WTC11 (cell line): ENCODE measurements at regions not wholly inside any gene's neighbourhood (a gene's known extent, or its start where the extent isn't known, plus 50 kb on each side); places are given as distances from the start of the nearest gene placed in this dataset.
A peak's percentile ranks its signal among the peaks of the same experiment; 100 is the strongest.

Source experiments
- ATAC-seq: fragments of 200-7000 bp; cut with Tn5 transposase; 2 replicates; pipeline ENCODE4 v1.10.0; 2021; ENCODE audit warnings: mild to moderate bottlenecking, moderate library complexity
- CTCF ChIA-PET: fragments of 300-600 bp; sonication (Branson Sonifier 250); formaldehyde crosslinking; loops from one replicate; lab custom pipeline; 2021; ENCODE audit warnings: antibody characterized with exemption; lab: Charles Lee
- POLR2A ChIA-PET: fragments of 350-600 bp; sonication (Branson Sonifier 250); formaldehyde crosslinking; loops from one replicate; lab custom pipeline; 2021; ENCODE audit warnings: antibody characterized with exemption; lab: Charles Lee
- DNase-seq: peaks from one replicate; pipeline ENCODE4 v3.0.0; 2021; ENCODE audit warnings: low spot score
- H3K27ac Mint-ChIP-seq: 2 replicates; pipeline ENCODE4 v1.8.0; 2021; ENCODE audit warnings: mixed read lengths
- H3K27me3 Mint-ChIP-seq: 2 replicates; pipeline ENCODE4 v1.8.0; 2021; ENCODE audit warnings: low read depth, mild to moderate bottlenecking, moderate library complexity, mixed read lengths
- H3K36me3 Mint-ChIP-seq: 2 replicates; pipeline ENCODE4 v1.8.0; 2021; ENCODE audit warnings: mixed read lengths
- H3K4me1 Mint-ChIP-seq: 2 replicates; pipeline ENCODE4 v1.8.0; 2022; ENCODE audit warnings: mixed read lengths
- H3K4me3 Mint-ChIP-seq: 2 replicates; pipeline ENCODE4 v1.8.0; 2021; ENCODE audit warnings: mild to moderate bottlenecking, moderate library complexity, mixed read lengths
- H3K9me3 Mint-ChIP-seq: 2 replicates; pipeline ENCODE4 v1.8.0; 2021; ENCODE audit warnings: mixed read lengths
- ATF1 ChIP-seq: sonication (generic); formaldehyde crosslinking; IDR thresholded peaks from 2 replicates; pipeline ENCODE4 v1.8.1; 2023; ENCODE audit warnings: mild to moderate bottlenecking, moderate library complexity, missing genetic modification reagents
- EMX1 ChIP-seq: fragments of 250-450 bp; sonication (Bioruptor Pico); IDR thresholded peaks from 2 replicates; pipeline ENCODE4 v1.8.0; 2021; ENCODE audit warnings: mild to moderate bottlenecking
- ESRRA ChIP-seq: sonication (generic); formaldehyde crosslinking; IDR thresholded peaks from 2 replicates; pipeline ENCODE4 v1.8.1; 2022; ENCODE audit warnings: mild to moderate bottlenecking, missing genetic modification reagents, borderline replicate concordance
- ETV6 ChIP-seq: sonication (generic); formaldehyde crosslinking; IDR thresholded peaks from 2 replicates; pipeline ENCODE4 v1.8.1; 2022; ENCODE audit warnings: mild to moderate bottlenecking, missing genetic modification reagents
- FOXJ3 ChIP-seq: sonication (generic); formaldehyde crosslinking; IDR thresholded peaks from 2 replicates; pipeline ENCODE4 v1.9.0; 2021; ENCODE audit warnings: missing genetic modification reagents, mild to moderate bottlenecking, borderline replicate concordance
- FOXK1 ChIP-seq: sonication (generic); formaldehyde crosslinking; IDR thresholded peaks from 2 replicates; pipeline ENCODE4 v1.8.0; 2022; ENCODE audit warnings: mild to moderate bottlenecking, moderate library complexity, missing genetic modification reagents
- FOXP1 ChIP-seq: sonication (generic); formaldehyde crosslinking; IDR thresholded peaks from 2 replicates; pipeline ENCODE4 v1.8.0; 2022; ENCODE audit warnings: missing genetic modification reagents, mild to moderate bottlenecking, moderate library complexity, borderline replicate concordance
- GTF2I ChIP-seq: fragments of 250-450 bp; sonication (Bioruptor Pico); conservative IDR thresholded peaks from 2 replicates; pipeline ENCODE4 v1.4.0; 2021; ENCODE audit warnings: mild to moderate bottlenecking
- JAZF1 ChIP-seq: fragments of 250-450 bp; sonication (Bioruptor Pico); IDR thresholded peaks from 2 replicates; pipeline ENCODE4 v1.9.0; 2021; ENCODE audit warnings: moderate library complexity, mild to moderate bottlenecking, inconsistent platforms
- MXD4 ChIP-seq: fragments of 250-450 bp; sonication (Bioruptor Pico); IDR thresholded peaks from 2 replicates; pipeline ENCODE4 v1.8.0; 2021; ENCODE audit warnings: mild to moderate bottlenecking, moderate library complexity, borderline replicate concordance
- NFE2L1 ChIP-seq: sonication (generic); formaldehyde crosslinking; IDR thresholded peaks from 2 replicates; pipeline ENCODE4 v1.8.1; 2023; ENCODE audit warnings: missing genetic modification reagents
- RELA ChIP-seq: sonication (generic); formaldehyde crosslinking; IDR thresholded peaks from 2 replicates; pipeline ENCODE4 v1.8.1; 2022; ENCODE audit warnings: missing genetic modification reagents, mild to moderate bottlenecking, borderline replicate concordance
- TEAD1 ChIP-seq: sonication (generic); formaldehyde crosslinking; IDR thresholded peaks from 2 replicates; pipeline ENCODE4 v1.8.0; 2022; ENCODE audit warnings: mild to moderate bottlenecking, missing genetic modification reagents
- ZNF121 ChIP-seq: sonication (generic); formaldehyde crosslinking; IDR thresholded peaks from 2 replicates; pipeline ENCODE4 v1.8.0; 2023; ENCODE audit warnings: missing genetic modification reagents
- ZNF219 ChIP-seq: sonication (generic); formaldehyde crosslinking; IDR thresholded peaks from 2 replicates; pipeline ENCODE4 v1.8.0; 2023; ENCODE audit warnings: missing genetic modification reagents, mild to moderate bottlenecking, borderline replicate concordance
- ZNF396 ChIP-seq: fragments of 250-450 bp; sonication (Bioruptor Pico); IDR thresholded peaks from 2 replicates; pipeline ENCODE4 v1.8.0; 2021; ENCODE audit warnings: mild to moderate bottlenecking, moderate library complexity, borderline replicate concordance
- TF ChIP-seq, protein P1 (sequence below): sonication (generic); formaldehyde crosslinking; IDR thresholded peaks from 2 replicates; pipeline ENCODE4 v1.8.1; 2022; ENCODE audit warnings: mild to moderate bottlenecking, missing genetic modification reagents, moderate library complexity, borderline replicate concordance
- TF ChIP-seq, protein P2 (sequence below): sonication (generic); formaldehyde crosslinking; IDR thresholded peaks from 2 replicates; pipeline ENCODE4 v1.8.0; 2023; ENCODE audit warnings: missing genetic modification reagents, mild to moderate bottlenecking, borderline replicate concordance
- TF ChIP-seq, protein P3 (sequence below): fragments of 250-450 bp; sonication (Bioruptor Pico); IDR thresholded peaks from 2 replicates; pipeline ENCODE4 v2.1.2; 2022; ENCODE audit warnings: mild to moderate bottlenecking, moderate library complexity
- TF ChIP-seq, protein P4 (sequence below): sonication (generic); formaldehyde crosslinking; conservative IDR thresholded peaks from 2 replicates; pipeline ENCODE4 v1.8.1; 2023; ENCODE audit warnings: mild to moderate bottlenecking, low read depth, missing genetic modification reagents, moderate library complexity
- TF ChIP-seq, protein P5 (sequence below): sonication (generic); formaldehyde crosslinking; conservative IDR thresholded peaks from 2 replicates; pipeline ENCODE4 v1.8.1; 2022; ENCODE audit warnings: mild to moderate bottlenecking, missing genetic modification reagents
- TF ChIP-seq, protein P6 (sequence below): fragments of 250-450 bp; sonication (Bioruptor Pico); IDR thresholded peaks from 2 replicates; pipeline ENCODE4 v1.8.0; 2021; ENCODE audit warnings: mild to moderate bottlenecking

DNA sequence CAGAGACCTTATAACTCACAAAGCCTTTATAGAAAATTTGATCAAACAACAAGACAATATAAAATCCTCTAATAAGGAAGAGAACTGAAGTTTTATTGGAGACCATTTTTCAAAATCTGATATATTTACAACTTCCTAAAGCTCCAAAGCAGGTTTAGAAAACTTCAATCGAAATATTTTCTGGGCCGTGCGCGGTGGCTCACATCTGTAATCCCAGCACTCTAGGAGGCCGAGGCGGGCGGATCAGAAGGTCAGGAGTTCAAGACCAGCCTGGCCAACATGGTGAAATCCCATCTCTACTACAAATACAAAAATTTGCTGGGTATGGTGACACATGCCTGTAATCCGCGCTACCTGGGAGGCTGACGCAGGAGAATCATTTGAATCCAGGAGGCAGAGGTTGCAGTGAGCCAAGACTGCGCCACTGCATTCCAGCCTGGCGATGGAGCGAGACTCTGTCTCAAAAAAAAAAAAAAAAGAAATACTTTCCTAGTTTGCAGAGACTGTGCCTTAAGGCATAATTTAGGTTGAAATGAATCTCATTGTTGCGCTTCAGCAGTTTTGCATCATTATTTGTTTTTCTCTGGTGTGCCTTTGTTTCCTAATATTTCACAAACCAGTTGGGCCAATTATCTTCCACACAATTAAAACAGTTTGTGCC, 60.6 kb upstream of the ASIP start:
- no peak overlapping the region for H3K4me3 Mint-ChIP-seq
- DNase-seq (no peak), ATAC-seq (no peak)
- ChIA-PET POLR2A (no interaction called here), CTCF (interaction anchor here (1.5 to 3.6 kb wide), 2 partner anchors 10 to 132 kb away, joined by 5 to 23 read pairs; no protein-coding TSS in a partner anchor)
- no peaks in the 10 kb centered on the region for H3K36me3 Mint-ChIP-seq
- TF ChIP-seq, protein P1, sequence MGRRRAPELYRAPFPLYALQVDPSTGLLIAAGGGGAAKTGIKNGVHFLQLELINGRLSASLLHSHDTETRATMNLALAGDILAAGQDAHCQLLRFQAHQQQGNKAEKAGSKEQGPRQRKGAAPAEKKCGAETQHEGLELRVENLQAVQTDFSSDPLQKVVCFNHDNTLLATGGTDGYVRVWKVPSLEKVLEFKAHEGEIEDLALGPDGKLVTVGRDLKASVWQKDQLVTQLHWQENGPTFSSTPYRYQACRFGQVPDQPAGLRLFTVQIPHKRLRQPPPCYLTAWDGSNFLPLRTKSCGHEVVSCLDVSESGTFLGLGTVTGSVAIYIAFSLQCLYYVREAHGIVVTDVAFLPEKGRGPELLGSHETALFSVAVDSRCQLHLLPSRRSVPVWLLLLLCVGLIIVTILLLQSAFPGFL (CRISPR knock-in tag): no peak
- TF ChIP-seq ATF1 (CRISPR knock-in tag) (no peak), TEAD1 (no peak), EMX1 (CRISPR knock-in tag) (no peak), ETV6 (CRISPR knock-in tag) (no peak), GTF2I (CRISPR knock-in tag) (no peak)
- TF ChIP-seq, protein P2, sequence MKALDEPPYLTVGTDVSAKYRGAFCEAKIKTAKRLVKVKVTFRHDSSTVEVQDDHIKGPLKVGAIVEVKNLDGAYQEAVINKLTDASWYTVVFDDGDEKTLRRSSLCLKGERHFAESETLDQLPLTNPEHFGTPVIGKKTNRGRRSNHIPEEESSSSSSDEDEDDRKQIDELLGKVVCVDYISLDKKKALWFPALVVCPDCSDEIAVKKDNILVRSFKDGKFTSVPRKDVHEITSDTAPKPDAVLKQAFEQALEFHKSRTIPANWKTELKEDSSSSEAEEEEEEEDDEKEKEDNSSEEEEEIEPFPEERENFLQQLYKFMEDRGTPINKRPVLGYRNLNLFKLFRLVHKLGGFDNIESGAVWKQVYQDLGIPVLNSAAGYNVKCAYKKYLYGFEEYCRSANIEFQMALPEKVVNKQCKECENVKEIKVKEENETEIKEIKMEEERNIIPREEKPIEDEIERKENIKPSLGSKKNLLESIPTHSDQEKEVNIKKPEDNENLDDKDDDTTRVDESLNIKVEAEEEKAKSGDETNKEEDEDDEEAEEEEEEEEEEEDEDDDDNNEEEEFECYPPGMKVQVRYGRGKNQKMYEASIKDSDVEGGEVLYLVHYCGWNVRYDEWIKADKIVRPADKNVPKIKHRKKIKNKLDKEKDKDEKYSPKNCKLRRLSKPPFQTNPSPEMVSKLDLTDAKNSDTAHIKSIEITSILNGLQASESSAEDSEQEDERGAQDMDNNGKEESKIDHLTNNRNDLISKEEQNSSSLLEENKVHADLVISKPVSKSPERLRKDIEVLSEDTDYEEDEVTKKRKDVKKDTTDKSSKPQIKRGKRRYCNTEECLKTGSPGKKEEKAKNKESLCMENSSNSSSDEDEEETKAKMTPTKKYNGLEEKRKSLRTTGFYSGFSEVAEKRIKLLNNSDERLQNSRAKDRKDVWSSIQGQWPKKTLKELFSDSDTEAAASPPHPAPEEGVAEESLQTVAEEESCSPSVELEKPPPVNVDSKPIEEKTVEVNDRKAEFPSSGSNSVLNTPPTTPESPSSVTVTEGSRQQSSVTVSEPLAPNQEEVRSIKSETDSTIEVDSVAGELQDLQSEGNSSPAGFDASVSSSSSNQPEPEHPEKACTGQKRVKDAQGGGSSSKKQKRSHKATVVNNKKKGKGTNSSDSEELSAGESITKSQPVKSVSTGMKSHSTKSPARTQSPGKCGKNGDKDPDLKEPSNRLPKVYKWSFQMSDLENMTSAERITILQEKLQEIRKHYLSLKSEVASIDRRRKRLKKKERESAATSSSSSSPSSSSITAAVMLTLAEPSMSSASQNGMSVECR (CRISPR knock-in tag): no peak
- TF ChIP-seq, protein P3, sequence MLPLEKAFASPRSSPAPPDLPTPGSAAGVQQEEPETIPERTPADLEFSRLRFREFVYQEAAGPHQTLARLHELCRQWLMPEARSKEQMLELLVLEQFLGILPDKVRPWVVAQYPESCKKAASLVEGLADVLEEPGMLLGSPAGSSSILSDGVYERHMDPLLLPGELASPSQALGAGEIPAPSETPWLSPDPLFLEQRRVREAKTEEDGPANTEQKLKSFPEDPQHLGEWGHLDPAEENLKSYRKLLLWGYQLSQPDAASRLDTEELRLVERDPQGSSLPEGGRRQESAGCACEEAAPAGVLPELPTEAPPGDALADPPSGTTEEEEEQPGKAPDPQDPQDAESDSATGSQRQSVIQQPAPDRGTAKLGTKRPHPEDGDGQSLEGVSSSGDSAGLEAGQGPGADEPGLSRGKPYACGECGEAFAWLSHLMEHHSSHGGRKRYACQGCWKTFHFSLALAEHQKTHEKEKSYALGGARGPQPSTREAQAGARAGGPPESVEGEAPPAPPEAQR: no peak
- TF ChIP-seq, protein P4, sequence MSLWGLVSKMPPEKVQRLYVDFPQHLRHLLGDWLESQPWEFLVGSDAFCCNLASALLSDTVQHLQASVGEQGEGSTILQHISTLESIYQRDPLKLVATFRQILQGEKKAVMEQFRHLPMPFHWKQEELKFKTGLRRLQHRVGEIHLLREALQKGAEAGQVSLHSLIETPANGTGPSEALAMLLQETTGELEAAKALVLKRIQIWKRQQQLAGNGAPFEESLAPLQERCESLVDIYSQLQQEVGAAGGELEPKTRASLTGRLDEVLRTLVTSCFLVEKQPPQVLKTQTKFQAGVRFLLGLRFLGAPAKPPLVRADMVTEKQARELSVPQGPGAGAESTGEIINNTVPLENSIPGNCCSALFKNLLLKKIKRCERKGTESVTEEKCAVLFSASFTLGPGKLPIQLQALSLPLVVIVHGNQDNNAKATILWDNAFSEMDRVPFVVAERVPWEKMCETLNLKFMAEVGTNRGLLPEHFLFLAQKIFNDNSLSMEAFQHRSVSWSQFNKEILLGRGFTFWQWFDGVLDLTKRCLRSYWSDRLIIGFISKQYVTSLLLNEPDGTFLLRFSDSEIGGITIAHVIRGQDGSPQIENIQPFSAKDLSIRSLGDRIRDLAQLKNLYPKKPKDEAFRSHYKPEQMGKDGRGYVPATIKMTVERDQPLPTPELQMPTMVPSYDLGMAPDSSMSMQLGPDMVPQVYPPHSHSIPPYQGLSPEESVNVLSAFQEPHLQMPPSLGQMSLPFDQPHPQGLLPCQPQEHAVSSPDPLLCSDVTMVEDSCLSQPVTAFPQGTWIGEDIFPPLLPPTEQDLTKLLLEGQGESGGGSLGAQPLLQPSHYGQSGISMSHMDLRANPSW (CRISPR knock-in tag): no peak
- TF ChIP-seq, protein P5, sequence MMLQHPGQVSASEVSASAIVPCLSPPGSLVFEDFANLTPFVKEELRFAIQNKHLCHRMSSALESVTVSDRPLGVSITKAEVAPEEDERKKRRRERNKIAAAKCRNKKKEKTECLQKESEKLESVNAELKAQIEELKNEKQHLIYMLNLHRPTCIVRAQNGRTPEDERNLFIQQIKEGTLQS (CRISPR knock-in tag): no peak
- no peaks in the 10 kb centered on the region for H3K9me3 Mint-ChIP-seq
- H3K27ac Mint-ChIP-seq: no peak overlapping the region
- no peaks in the 10 kb centered on the region for H3K27me3 Mint-ChIP-seq
- H3K4me1 Mint-ChIP-seq: peaks cover 15% of the 10 kb centered on the region

DNA sequence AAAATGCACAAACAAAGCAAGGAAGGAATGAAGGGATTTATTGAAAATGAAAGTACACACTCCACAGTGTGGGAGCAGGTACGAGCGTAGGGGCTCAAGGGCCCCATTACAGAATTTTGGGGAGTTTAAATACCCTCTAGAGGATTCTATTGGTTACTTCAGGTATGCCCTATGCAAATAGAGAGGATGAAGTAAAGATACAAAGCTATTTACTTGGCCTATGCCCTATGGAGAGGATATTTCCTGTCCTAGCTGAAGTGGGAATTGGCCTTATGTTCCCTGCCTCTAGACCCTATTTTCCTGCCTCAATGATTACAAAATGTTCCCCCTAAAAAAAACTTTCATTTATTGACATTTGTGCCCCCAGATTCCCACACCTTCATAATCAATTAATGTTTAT, 59.7 kb upstream of the ASIP start:
- Mint-ChIP-seq H3K4me3 (no peak overlapping the region), H3K27ac (no peak overlapping the region), H3K27me3 (no peaks in the 10 kb centered on the region), H3K36me3 (no peaks in the 10 kb centered on the region), H3K9me3 (no peaks in the 10 kb centered on the region), H3K4me1 (peaks cover 15% of the 10 kb centered on the region)
- peak; percentile 59 for ATAC-seq
- DNase-seq: no peak
- POLR2A ChIA-PET: no interaction called here
- CTCF ChIA-PET: interaction anchor here (0.7 to 3.6 kb wide), 5 partner anchors 9 to 1050 kb away, joined by 4 to 23 read pairs (median 4); no protein-coding TSS in a partner anchor
- no peak for TF ChIP-seq JAZF1 (CRISPR knock-in tag)
- TF ChIP-seq GTF2I (CRISPR knock-in tag): no peak
- TF ChIP-seq ZNF121 (CRISPR knock-in tag): no peak
- no peak for TF ChIP-seq FOXJ3 (CRISPR knock-in tag)
- TF ChIP-seq FOXP1 (CRISPR knock-in tag): no peak
- no peak for TF ChIP-seq NFE2L1
- TF ChIP-seq MXD4 (CRISPR knock-in tag): no peak
- no peak for TF ChIP-seq EMX1 (CRISPR knock-in tag)
- no peak for TF ChIP-seq RELA (CRISPR knock-in tag)
- TF ChIP-seq ZNF219 (CRISPR knock-in tag): no peak
- TF ChIP-seq ESRRA: no peak
- no peak for TF ChIP-seq FOXK1 (CRISPR knock-in tag)
- no peak for TF ChIP-seq ZNF396
- TF ChIP-seq, protein P6, sequence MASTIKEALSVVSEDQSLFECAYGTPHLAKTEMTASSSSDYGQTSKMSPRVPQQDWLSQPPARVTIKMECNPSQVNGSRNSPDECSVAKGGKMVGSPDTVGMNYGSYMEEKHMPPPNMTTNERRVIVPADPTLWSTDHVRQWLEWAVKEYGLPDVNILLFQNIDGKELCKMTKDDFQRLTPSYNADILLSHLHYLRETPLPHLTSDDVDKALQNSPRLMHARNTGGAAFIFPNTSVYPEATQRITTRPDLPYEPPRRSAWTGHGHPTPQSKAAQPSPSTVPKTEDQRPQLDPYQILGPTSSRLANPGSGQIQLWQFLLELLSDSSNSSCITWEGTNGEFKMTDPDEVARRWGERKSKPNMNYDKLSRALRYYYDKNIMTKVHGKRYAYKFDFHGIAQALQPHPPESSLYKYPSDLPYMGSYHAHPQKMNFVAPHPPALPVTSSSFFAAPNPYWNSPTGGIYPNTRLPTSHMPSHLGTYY: no peak
